MM.1S (cell line): ENCODE measurements at regions not wholly inside any gene's neighbourhood (a gene's known extent, or its start where the extent isn't known, plus 50 kb on each side); places are given as distances from the start of the nearest gene placed in this dataset.

Experiments used
- DNase-seq: peaks from one replicate; pipeline ENCODE4 v3.0.0-alpha.2; 2015
- H2AFZ ChIP-seq: fragments of 300-600 bp; sonication (generic); 2 replicates; pipeline ENCODE4 v1.6.0; 2016; ENCODE audit warnings: antibody characterized with exemption, low read length
- H3F3A ChIP-seq: fragments of 300-600 bp; sonication (generic); 2 replicates; pipeline ENCODE4 v1.6.1; 2016; ENCODE audit warnings: mild to moderate bottlenecking, antibody characterized with exemption, low read length, moderate library complexity, mixed read lengths; ENCODE audit not compliant: insufficient read depth
- H3K27ac ChIP-seq: fragments of 300-600 bp; sonication (generic); 2 replicates; pipeline ENCODE4 v1.5.1; 2016; ENCODE audit warnings: mild to moderate bottlenecking, low read length
- H3K27me3 ChIP-seq: fragments of 300-600 bp; sonication (generic); replicated peaks from 2 replicates; pipeline ENCODE4 v1.6.0; 2016; ENCODE audit warnings: low read length; ENCODE audit not compliant: insufficient read depth
- H3K36me3 ChIP-seq: fragments of 300-600 bp; sonication (generic); replicated peaks from 2 replicates; pipeline ENCODE4 v1.6.1; 2016; ENCODE audit warnings: mild to moderate bottlenecking, low read length, mixed read lengths; ENCODE audit not compliant: insufficient read depth
- H3K4me1 ChIP-seq: fragments of 300-600 bp; sonication (generic); 2 replicates; pipeline ENCODE4 v1.6.1; 2016; ENCODE audit warnings: low read length, mixed read lengths
- H3K4me2 ChIP-seq: fragments of 300-600 bp; sonication (generic); 2 replicates; pipeline ENCODE4 v1.6.0; 2016; ENCODE audit warnings: low read depth, low read length
- H3K4me3 ChIP-seq: fragments of 300-600 bp; sonication (generic); 2 replicates; pipeline ENCODE4 v1.5.1; 2016; ENCODE audit warnings: low read length, mixed read lengths
- H3K79me2 ChIP-seq: fragments of 300-600 bp; sonication (generic); 2 replicates; pipeline ENCODE4 v1.6.1; 2016; ENCODE audit warnings: mixed run types, low read length, mixed read lengths
- H3K9ac ChIP-seq: fragments of 300-600 bp; sonication (generic); 2 replicates; pipeline ENCODE4 v1.6.1; 2016; ENCODE audit warnings: low read length, mixed read lengths
- H3K9me2 ChIP-seq: fragments of 300-600 bp; sonication (generic); replicated peaks from 2 replicates; pipeline ENCODE4 v1.6.1; 2016; ENCODE audit warnings: mild to moderate bottlenecking, low read length, mixed read lengths; ENCODE audit not compliant: insufficient read depth
- H3K9me3 ChIP-seq: fragments of 300-600 bp; sonication (generic); replicated peaks from 2 replicates; pipeline ENCODE4 v1.6.1; 2016; ENCODE audit warnings: mild to moderate bottlenecking, low read length, mixed read lengths; ENCODE audit not compliant: insufficient read depth
- H4K20me1 ChIP-seq: fragments of 300-600 bp; sonication (generic); 2 replicates; pipeline ENCODE4 v1.6.1; 2016; ENCODE audit warnings: mild to moderate bottlenecking, low read length, moderate library complexity, mixed read lengths; ENCODE audit not compliant: insufficient read depth
- EZH2 ChIP-seq: fragments of 300-600 bp; sonication (generic); optimal IDR thresholded peaks from 2 replicates; pipeline ENCODE3; 2017; ENCODE audit warnings: low read depth, mild to moderate bottlenecking, antibody characterized with exemption, low read length, mixed read lengths
- EZH2phosphoT487 ChIP-seq: fragments of 300-600 bp; sonication (generic); IDR thresholded peaks from 2 replicates; pipeline ENCODE4 v1.6.1; 2018; ENCODE audit warnings: antibody characterized with exemption, low read length
- TF ChIP-seq, protein P1 (sequence below): fragments of 300-600 bp; sonication (generic); IDR thresholded peaks from 2 replicates; pipeline ENCODE4 v1.5.1; 2016; ENCODE audit warnings: antibody characterized with exemption, low read length, mixed read lengths

DNA sequence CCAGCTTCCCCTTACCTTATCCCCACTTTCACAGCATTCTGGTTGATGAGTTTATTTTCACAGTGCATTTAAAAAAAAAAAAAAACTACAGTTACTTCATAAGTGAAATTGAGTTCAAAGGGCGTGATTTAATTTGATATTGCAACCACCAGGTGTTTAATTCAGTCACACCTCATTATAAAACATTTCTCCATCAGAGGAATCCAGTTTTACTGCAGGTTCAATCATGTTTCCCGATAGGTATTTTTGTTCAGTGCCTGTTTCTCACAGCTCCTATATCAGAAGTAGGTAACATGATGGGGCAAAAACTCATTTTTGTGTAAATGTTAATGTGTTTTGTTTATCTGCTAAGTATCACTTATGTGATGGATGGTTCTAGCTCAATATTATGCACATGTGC is 102.3 kb upstream of the PCDH7 start:
- H3K27me3 ChIP-seq = no peaks in the 10 kb centered on the region
- no peaks in the 10 kb centered on the region for H3F3A ChIP-seq
- no peak overlapping the region for H3K9ac ChIP-seq
- H3K4me3 ChIP-seq = no peak overlapping the region
- H3K9me2 ChIP-seq = no peaks in the 10 kb centered on the region
- H3K36me3 ChIP-seq = no peaks in the 10 kb centered on the region
- no peaks in the 10 kb centered on the region for H3K4me1 ChIP-seq
- H4K20me1 ChIP-seq = no peaks in the 10 kb centered on the region
- H3K9me3 ChIP-seq = no peaks in the 10 kb centered on the region
- no peak for DNase-seq
- H3K79me2 ChIP-seq = no peaks in the 10 kb centered on the region
- TF ChIP-seq EZH2 = no peak
- TF ChIP-seq, protein P1, sequence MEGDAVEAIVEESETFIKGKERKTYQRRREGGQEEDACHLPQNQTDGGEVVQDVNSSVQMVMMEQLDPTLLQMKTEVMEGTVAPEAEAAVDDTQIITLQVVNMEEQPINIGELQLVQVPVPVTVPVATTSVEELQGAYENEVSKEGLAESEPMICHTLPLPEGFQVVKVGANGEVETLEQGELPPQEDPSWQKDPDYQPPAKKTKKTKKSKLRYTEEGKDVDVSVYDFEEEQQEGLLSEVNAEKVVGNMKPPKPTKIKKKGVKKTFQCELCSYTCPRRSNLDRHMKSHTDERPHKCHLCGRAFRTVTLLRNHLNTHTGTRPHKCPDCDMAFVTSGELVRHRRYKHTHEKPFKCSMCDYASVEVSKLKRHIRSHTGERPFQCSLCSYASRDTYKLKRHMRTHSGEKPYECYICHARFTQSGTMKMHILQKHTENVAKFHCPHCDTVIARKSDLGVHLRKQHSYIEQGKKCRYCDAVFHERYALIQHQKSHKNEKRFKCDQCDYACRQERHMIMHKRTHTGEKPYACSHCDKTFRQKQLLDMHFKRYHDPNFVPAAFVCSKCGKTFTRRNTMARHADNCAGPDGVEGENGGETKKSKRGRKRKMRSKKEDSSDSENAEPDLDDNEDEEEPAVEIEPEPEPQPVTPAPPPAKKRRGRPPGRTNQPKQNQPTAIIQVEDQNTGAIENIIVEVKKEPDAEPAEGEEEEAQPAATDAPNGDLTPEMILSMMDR = no peak
- no peak for TF ChIP-seq EZH2phosphoT487
- H3K27ac ChIP-seq = no peak overlapping the region
- no peak overlapping the region for H3K4me2 ChIP-seq
- H2AFZ ChIP-seq = no peak overlapping the region

DNA sequence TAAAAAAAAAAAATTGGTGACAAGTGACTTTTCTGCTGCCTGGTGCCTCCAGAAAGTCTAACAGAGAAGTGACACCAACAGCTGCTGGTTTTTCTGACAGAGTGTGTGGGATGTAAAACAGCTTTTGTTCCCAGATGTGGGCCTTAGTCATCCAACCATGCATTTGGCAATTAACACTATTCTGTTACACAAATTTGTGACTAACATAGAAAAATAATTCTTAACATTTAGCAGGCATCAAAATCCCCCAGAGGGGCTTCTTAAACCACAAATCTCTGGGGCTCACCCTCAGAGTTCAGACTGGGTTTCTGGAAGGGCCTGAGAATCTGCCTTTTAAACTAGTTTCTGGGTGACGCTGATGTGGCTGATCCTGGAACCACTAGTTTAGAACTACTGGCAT is 100.5 kb upstream of the PCDH7 start:
- Histone ChIP-seq H3K9me3 (no peaks in the 10 kb centered on the region), H3F3A (no peaks in the 10 kb centered on the region), H2AFZ (no peak overlapping the region), H3K4me3 (no peak overlapping the region), H3K79me2 (no peaks in the 10 kb centered on the region), H3K4me1 (no peaks in the 10 kb centered on the region), H3K27ac (no peak overlapping the region), H3K4me2 (no peak overlapping the region), H3K9ac (no peak overlapping the region), H3K9me2 (no peaks in the 10 kb centered on the region), H4K20me1 (no peaks in the 10 kb centered on the region), H3K27me3 (no peaks in the 10 kb centered on the region), H3K36me3 (no peaks in the 10 kb centered on the region)
- DNase-seq = no peak
- TF ChIP-seq, protein P1 = no peak
- TF ChIP-seq EZH2phosphoT487 (no peak), EZH2 (no peak)

DNA sequence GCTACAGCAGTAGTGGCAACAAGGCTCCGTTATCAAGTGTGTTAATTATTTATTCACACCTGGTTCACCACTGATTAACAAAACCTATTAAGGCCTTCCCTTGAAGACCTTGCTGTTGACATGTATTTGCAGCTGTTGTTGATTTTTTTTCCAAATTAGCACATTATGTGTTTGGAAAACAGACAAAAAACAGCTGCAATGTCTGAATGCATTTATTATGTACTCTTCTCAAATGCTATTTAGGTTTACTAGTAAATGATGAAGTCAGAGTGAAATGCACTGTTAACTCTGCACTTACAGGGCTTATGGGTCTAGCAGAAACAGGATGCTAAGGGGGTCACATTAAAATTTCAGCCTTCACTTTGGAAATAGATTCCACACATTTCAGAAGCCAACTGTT is 99.5 kb upstream of the PCDH7 start:
- no peaks in the 10 kb centered on the region for H3K9me3 ChIP-seq

More for the DNA sequence above, 99.5 kb upstream of the PCDH7 start:
- Histone ChIP-seq H3K4me3 (no peak overlapping the region), H3K27ac (no peak overlapping the region), H3K27me3 (no peaks in the 10 kb centered on the region), H3K9ac (no peak overlapping the region), H3K9me2 (no peaks in the 10 kb centered on the region), H2AFZ (no peak overlapping the region), H3K4me2 (no peak overlapping the region), H4K20me1 (no peaks in the 10 kb centered on the region), H3K4me1 (no peaks in the 10 kb centered on the region), H3K36me3 (no peaks in the 10 kb centered on the region), H3K79me2 (no peaks in the 10 kb centered on the region), H3F3A (no peaks in the 10 kb centered on the region)
- no peak for DNase-seq
- TF ChIP-seq EZH2 (no peak), EZH2phosphoT487 (no peak)
- TF ChIP-seq, protein P1 = no peak
